Right ventricle myocardium inferior (tissue), 1 donor: ENCODE measurements at regions not wholly inside any gene's neighbourhood (a gene's known extent, or its start where the extent isn't known, plus 50 kb on each side); places are given as distances from the start of the nearest gene placed in this dataset.

Experiments
- ATAC-seq: fragments of 200-7000 bp; cut with Tn5 transposase; one replicate; pipeline ENCODE4 v1.9.1; 2020; ENCODE audit warnings: mild to moderate bottlenecking, moderate library complexity
- DNase-seq: peaks from one replicate; pipeline ENCODE4 v3.0.0; 2021; ENCODE audit errors: missing footprints
- intact Hi-C: fragments of 100-400 bp; cut with DNase I; formaldehyde crosslinking; loops from one replicate; pipeline ENCODE4 v1.11.0; 2022
- donor health status: DM: no; HTN: yes; CAD: no; lungs with severe emphysema.

DNA sequence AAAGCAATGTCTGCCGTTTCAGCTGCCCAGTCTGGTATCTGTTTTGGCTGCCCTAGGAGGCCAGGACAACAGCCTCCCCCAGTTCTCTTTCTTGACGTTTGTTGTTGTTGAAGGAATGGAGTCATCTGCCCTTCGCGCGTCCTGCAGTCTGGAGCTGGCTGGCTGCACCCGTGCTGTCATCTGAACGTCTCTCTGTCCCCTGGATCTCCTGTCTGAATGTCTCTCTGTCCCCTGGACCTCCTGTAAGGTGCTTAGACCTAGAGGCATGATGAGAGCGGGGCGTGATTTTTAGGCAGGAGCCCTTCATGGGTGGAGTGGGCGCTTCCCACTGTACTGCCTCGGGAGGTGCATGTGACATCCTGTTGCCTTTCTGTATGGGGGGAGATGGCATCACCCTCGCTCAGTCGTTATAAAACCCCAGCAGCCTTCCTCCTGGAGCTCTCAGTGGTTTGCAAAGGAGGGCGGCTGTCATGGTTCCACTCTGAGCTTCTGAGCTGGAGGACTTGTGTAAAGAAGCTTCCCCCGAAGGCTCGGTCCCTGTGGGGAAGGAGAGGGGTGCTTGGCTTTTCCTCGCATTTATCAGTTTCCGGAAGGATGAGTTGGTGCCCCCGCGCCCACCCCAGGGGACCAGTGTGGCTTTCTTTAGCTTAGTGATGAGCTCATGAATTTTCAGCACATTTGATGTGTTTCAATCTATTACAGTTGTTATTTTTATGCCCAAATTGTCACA lies 49.8 kb upstream of the OLFM1 start:
- ATAC-seq = no peak
- no peak for DNase-seq
- intact Hi-C loops = no loop called here
